Body of pancreas (tissue), 4 donors: ENCODE measurements at regions not wholly inside any gene's neighbourhood (a gene's known extent, or its start where the extent isn't known, plus 50 kb on each side); places are given as distances from the start of the nearest gene placed in this dataset.

ENCODE experiments used
- ATAC-seq: fragments of 150-250 bp; one replicate; pipeline ENCODE4 v1.9.1; 2016
- DNase-seq, 4 donors: peaks; one replicate each; pipeline ENCODE4 v3.0.0-alpha.2; 2019
- H3K27ac ChIP-seq, 4 donors: fragments of 200-600 bp; sonication (generic); 1 replicate in 3 of 4; 2 replicates in 1 of 4; pipeline versions ENCODE4 v1.5.1 to v1.6.1; 2016 to 2019; ENCODE audit warnings: mild to moderate bottlenecking in 1 of 4, mixed read lengths in 1 of 4, moderate library complexity in 1 of 4
- H3K27me3 ChIP-seq, 2 donors: fragments of 200-600 bp; sonication (generic); one replicate each; pipeline ENCODE4 v1.6.0; 2016; ENCODE audit warnings: mild to moderate bottlenecking in 1 of 2
- H3K36me3 ChIP-seq, 2 donors: fragments of 200-600 bp; sonication (generic); replicated peaks in 1 of 2; 2 replicates each; pipeline ENCODE4 v1.5.1; 2016; ENCODE audit warnings: low read depth in 2 of 2; ENCODE audit not compliant: insufficient read depth in 1 of 2
- H3K4me1 ChIP-seq: fragments of 200-600 bp; sonication (generic); one replicate; pipeline ENCODE4 v1.6.0; 2016
- H3K4me3 ChIP-seq, 2 donors: fragments of 200-600 bp; sonication (generic); 1 replicate in 1 of 2; 2 replicates in 1 of 2; pipeline ENCODE4 v1.5.1; 2016 to 2019
- H3K9me3 ChIP-seq, 3 donors: fragments of 200-600 bp; sonication (generic); 1 replicate in 2 of 3; 2 replicates in 1 of 3; pipeline ENCODE4 v1.5.1; 2016
- CTCF ChIP-seq, 7 experiments: fragments of 450-650 bp in 4 of 7; fragments of 200-600 bp in 3 of 7; sonication (generic) in 3 of 7; IDR thresholded peaks; one replicate each; pipeline ENCODE4 v1.5.1; 2016 to 2019; ENCODE audit warnings: antibody characterized with exemption in 7 of 7
- POLR2A ChIP-seq, 3 donors: fragments of 450-650 bp; IDR thresholded peaks; one replicate each; pipeline ENCODE4 v1.6.1; 2016; ENCODE audit warnings: antibody characterized with exemption in 3 of 3, mild to moderate bottlenecking in 2 of 3
- WGBS, 2 donors: methylation state at CpG; one replicate each; pipeline ENCODE4 v1.1.5; 2017; 5-methylcytosine and 5-hydroxymethylcytosine counted together
- intact Hi-C: fragments of 100-400 bp; cut with DNase I; formaldehyde crosslinking; loops from one replicate; pipeline ENCODE4 v1.15.1; 2023

- no peak for DNase-seq
- ATAC-seq, result no peak
- H3K4me3 ChIP-seq, result no peak overlapping the region
- no peaks in the 10 kb centered on the region for H3K27me3 ChIP-seq
- no peaks in the 10 kb centered on the region for H3K4me1 ChIP-seq
- WGBS, 2 donors, result 65 to 67% methylated on average over 15 to 17 of the region's 17 CpGs
- H3K27ac ChIP-seq, result no peak overlapping the region
- no peak for TF ChIP-seq POLR2A (IDR thresholded peaks at IDR 0.05)
- no peak for TF ChIP-seq CTCF (IDR thresholded peaks at IDR 0.05)
- no peaks in the 10 kb centered on the region for H3K36me3 ChIP-seq
- intact Hi-C loops, result no loop called here
- no peaks in the 10 kb centered on the region for H3K9me3 ChIP-seq
These were observed 78.4 kb upstream of the PMEPA1 start for GRCh38 chr20:57787990-57788781.

- Histone ChIP-seq H3K36me3 (no peaks in the 10 kb centered on the region), H3K27ac (no peak overlapping the region), H3K9me3 (no peaks in the 10 kb centered on the region), H3K4me3 (no peak overlapping the region), H3K27me3 (no peaks in the 10 kb centered on the region), H3K4me1 (no peaks in the 10 kb centered on the region)
- intact Hi-C loops, result no loop called here
- TF ChIP-seq CTCF (IDR thresholded peaks at IDR 0.05), result no peak
- no peak for TF ChIP-seq POLR2A (IDR thresholded peaks at IDR 0.05)
- ATAC-seq, result no peak
- no peak for DNase-seq
- 54 to 67% methylated on average over 7 to 10 of the region's 10 CpGs for WGBS, 2 donors
These were observed 77.6 kb upstream of the PMEPA1 start for GRCh38 chr20:57787151-57787989.

- Histone ChIP-seq H3K27me3 (no peaks in the 10 kb centered on the region), H3K4me3 (no peak overlapping the region), H3K36me3 (no peaks in the 10 kb centered on the region), H3K27ac (no peak overlapping the region), H3K4me1 (no peaks in the 10 kb centered on the region), H3K9me3 (no peaks in the 10 kb centered on the region)
- DNase-seq (no peak), ATAC-seq (no peak)
- WGBS, 2 donors, result 74 to 78% methylated on average over 13 to 14 of the region's 14 CpGs
- TF ChIP-seq CTCF (IDR thresholded peaks at IDR 0.05), result no peak
- no peak for TF ChIP-seq POLR2A (IDR thresholded peaks at IDR 0.05)
- intact Hi-C loops, result no loop called here
These were observed 76.6 kb upstream of the PMEPA1 start for GRCh38 chr20:57786304-57786932.

GRCh38 chr20:57785720-57786119 lies 75.9 kb upstream of the PMEPA1 start:
- no peak overlapping the region for H3K27ac ChIP-seq
- H3K27me3 ChIP-seq, result no peaks in the 10 kb centered on the region
- H3K4me1 ChIP-seq, result no peaks in the 10 kb centered on the region
- DNase-seq, result no peak
- TF ChIP-seq CTCF (IDR thresholded peaks at IDR 0.05), result no peak
- TF ChIP-seq POLR2A (IDR thresholded peaks at IDR 0.05), result no peak
- WGBS, 2 donors, result 41 to 46% methylated on average over 5 to 6 of the region's 6 CpGs
- H3K36me3 ChIP-seq, result no peaks in the 10 kb centered on the region
- intact Hi-C loops, result no loop called here
- ATAC-seq, result no peak
- no peaks in the 10 kb centered on the region for H3K9me3 ChIP-seq
- H3K4me3 ChIP-seq, result no peak overlapping the region
